HEK293 (cell line): ENCODE measurements at regions not wholly inside any gene's neighbourhood (a gene's known extent, or its start where the extent isn't known, plus 50 kb on each side); places are given as distances from the start of the nearest gene placed in this dataset.

Experiments
- CTCF ChIA-PET: fragments of 350-600 bp; formaldehyde crosslinking; extraction: SDS; loops from one replicate; lab custom pipeline; 2021; ENCODE audit warnings: antibody characterized with exemption; lab: Yijun Ruan, JAX
- POLR2A ChIA-PET: fragments of 300-600 bp; formaldehyde crosslinking; extraction: SDS; loops from one replicate; lab custom pipeline; 2020; ENCODE audit warnings: antibody characterized with exemption, inconsistent platforms; lab: Yijun Ruan, JAX
- H3K27ac ChIP-seq: fragments of 200-500 bp; sonication (Bioruptor generic); 2 replicates; pipeline ENCODE4 v1.5.1; 2014; ENCODE audit warnings: low read depth, low read length, control low read depth, inconsistent platforms; ENCODE audit errors: extremely low read depth
- H3K36me3 ChIP-seq, 2 experiments: fragments of 200-500 bp in 1 of 2; sonication (Bioruptor generic) in 1 of 2; 1 replicate in 1 of 2; 2 replicates in 1 of 2; pipeline ENCODE4 v1.5.1; 2014 to 2017; ENCODE audit warnings: inconsistent platforms in 2 of 2, low read length in 2 of 2; ENCODE audit not compliant: control insufficient read depth in 2 of 2, insufficient read depth in 1 of 2
- H3K4me1 ChIP-seq: fragments of 200-500 bp; sonication (Bioruptor generic); 2 replicates; pipeline ENCODE4 v1.5.1; 2014; ENCODE audit warnings: mild to moderate bottlenecking, low read length, inconsistent platforms; ENCODE audit not compliant: control insufficient read depth, insufficient read depth
- H3K4me3 ChIP-seq: 2 replicates; pipeline ENCODE4 v1.5.1; 2011; ENCODE audit warnings: low read depth, mild to moderate bottlenecking, control low read depth, low read length, moderate library complexity
- H3K9me3 ChIP-seq: fragments of 200-500 bp; sonication (Bioruptor generic); 2 replicates; pipeline ENCODE4 v1.5.1; 2014; ENCODE audit warnings: low read depth, low read length, inconsistent platforms; ENCODE audit not compliant: control insufficient read depth, insufficient read depth
- PRDM1 ChIP-seq: fragments of 450-650 bp; formaldehyde crosslinking; IDR thresholded peaks from 2 replicates; pipeline ENCODE4; 2016; ENCODE audit warnings: missing biosample characterization, missing genetic modification characterization
- SCRT2 ChIP-seq: fragments of 450-650 bp; formaldehyde crosslinking; IDR thresholded peaks from 2 replicates; pipeline ENCODE4 v1.5.1; 2016; ENCODE audit warnings: missing biosample characterization, missing genetic modification characterization
- TRIM28 ChIP-seq: IDR thresholded peaks from 2 replicates; pipeline ENCODE4 v1.6.1; 2011; ENCODE audit warnings: low read length, control low read depth, borderline replicate concordance
- ZBTB1 ChIP-seq: fragments of 450-650 bp; formaldehyde crosslinking; IDR thresholded peaks from 2 replicates; pipeline ENCODE4 v1.5.1; 2016; ENCODE audit warnings: missing biosample characterization, missing genetic modification characterization
- ZBTB8A ChIP-seq: fragments of 450-650 bp; formaldehyde crosslinking; IDR thresholded peaks from 2 replicates; pipeline ENCODE4 v1.5.1; 2016; ENCODE audit warnings: missing biosample characterization, missing genetic modification characterization
- ZFHX2 ChIP-seq: fragments of 450-650 bp; formaldehyde crosslinking; conservative IDR thresholded peaks from 2 replicates; pipeline ENCODE4 v1.5.1; 2016; ENCODE audit warnings: missing biosample characterization, missing genetic modification characterization
- ZIC2 ChIP-seq: fragments of 450-650 bp; formaldehyde crosslinking; IDR thresholded peaks from 2 replicates; pipeline ENCODE4 v1.5.1; 2016; ENCODE audit warnings: missing biosample characterization, missing genetic modification characterization
- ZNF155 ChIP-seq: fragments of 450-650 bp; formaldehyde crosslinking; IDR thresholded peaks from 2 replicates; pipeline ENCODE4 v1.5.1; 2016; ENCODE audit warnings: missing biosample characterization, missing genetic modification characterization
- ZNF174 ChIP-seq: fragments of 450-650 bp; formaldehyde crosslinking; IDR thresholded peaks from 2 replicates; pipeline ENCODE4 v1.5.0; 2017; ENCODE audit warnings: missing biosample characterization, mild to moderate bottlenecking, missing genetic modification characterization
- ZNF223 ChIP-seq: fragments of 450-650 bp; formaldehyde crosslinking; IDR thresholded peaks from 2 replicates; pipeline ENCODE4 v1.5.1; 2016; ENCODE audit warnings: missing biosample characterization, missing genetic modification characterization
- ZNF501 ChIP-seq: fragments of 450-650 bp; formaldehyde crosslinking; IDR thresholded peaks from 2 replicates; pipeline ENCODE4 v1.5.1; 2016; ENCODE audit warnings: missing biosample characterization, missing genetic modification characterization
- ZNF510 ChIP-seq: fragments of 450-650 bp; formaldehyde crosslinking; IDR thresholded peaks from 2 replicates; pipeline ENCODE4 v1.5.1; 2018; ENCODE audit warnings: mild to moderate bottlenecking, missing genetic modification characterization, missing biosample characterization; ENCODE audit not compliant: insufficient replicate concordance
- ZNF521 ChIP-seq: fragments of 450-650 bp; formaldehyde crosslinking; IDR thresholded peaks from 2 replicates; pipeline ENCODE4 v1.5.1; 2017; ENCODE audit warnings: missing biosample characterization, mild to moderate bottlenecking, missing genetic modification characterization
- ZSCAN30 ChIP-seq: fragments of 450-650 bp; IDR thresholded peaks from 2 replicates; pipeline ENCODE4 v1.5.1; 2018; ENCODE audit warnings: missing biosample characterization, mild to moderate bottlenecking, missing genetic modification characterization, moderate library complexity
- TF ChIP-seq, protein P1 (sequence below): fragments of 450-650 bp; formaldehyde crosslinking; IDR thresholded peaks from 2 replicates; pipeline ENCODE4 v1.5.1; 2016; ENCODE audit warnings: missing biosample characterization, missing genetic modification characterization
- TF ChIP-seq, protein P2 (sequence below): fragments of 450-650 bp; formaldehyde crosslinking; IDR thresholded peaks from 2 replicates; pipeline ENCODE4 v1.5.1; 2016; ENCODE audit warnings: missing biosample characterization, missing genetic modification characterization
- TF ChIP-seq, protein P3 (sequence below): fragments of 450-650 bp; formaldehyde crosslinking; IDR thresholded peaks from 2 replicates; pipeline ENCODE4 v1.5.1; 2016; ENCODE audit warnings: missing biosample characterization, missing genetic modification characterization
- TF ChIP-seq, protein P4 (sequence below): fragments of 450-650 bp; IDR thresholded peaks from 2 replicates; pipeline ENCODE4 v1.5.1; 2018; ENCODE audit warnings: missing biosample characterization, missing genetic modification characterization

DNA sequence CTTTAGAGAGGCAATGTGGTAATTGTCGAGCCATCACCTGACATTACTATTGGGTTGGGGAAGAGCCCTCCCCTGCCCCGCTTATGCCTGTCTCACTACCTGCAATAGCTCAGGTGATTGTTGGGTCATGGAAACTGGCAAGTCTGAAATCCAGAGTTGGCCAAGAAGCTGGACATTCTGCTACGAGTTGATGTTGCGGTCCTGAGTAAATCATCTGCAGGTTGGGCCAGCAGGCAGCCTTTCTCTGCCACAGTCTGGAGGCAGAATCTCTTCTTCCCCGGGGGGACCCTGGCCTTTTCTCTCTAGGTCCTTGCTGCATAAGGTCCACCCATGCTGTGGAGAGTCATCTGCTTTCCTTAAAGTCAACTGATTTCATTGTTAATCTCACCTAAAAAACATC is 142.4 kb downstream of the THBS2 start:
- H3K27ac ChIP-seq, result no peak overlapping the region
- H3K9me3 ChIP-seq, result no peaks in the 10 kb centered on the region
- H3K36me3 ChIP-seq, result no peaks in the 10 kb centered on the region
- ChIA-PET POLR2A (no interaction called here), CTCF (no interaction called here)
- no peak overlapping the region for H3K4me3 ChIP-seq
- H3K4me1 ChIP-seq, result no peaks in the 10 kb centered on the region
- no peak for TF ChIP-seq ZNF521 (tag by site-specific recombination)
- no peak for TF ChIP-seq ZBTB8A (tag by site-specific recombination)
- TF ChIP-seq ZBTB1 (tag by site-specific recombination), result no peak
- no peak for TF ChIP-seq ZFHX2 (tag by site-specific recombination)
- TF ChIP-seq ZNF155 (tag by site-specific recombination), result no peak
- TF ChIP-seq ZIC2 (tag by site-specific recombination), result no peak
- TF ChIP-seq, protein P1, sequence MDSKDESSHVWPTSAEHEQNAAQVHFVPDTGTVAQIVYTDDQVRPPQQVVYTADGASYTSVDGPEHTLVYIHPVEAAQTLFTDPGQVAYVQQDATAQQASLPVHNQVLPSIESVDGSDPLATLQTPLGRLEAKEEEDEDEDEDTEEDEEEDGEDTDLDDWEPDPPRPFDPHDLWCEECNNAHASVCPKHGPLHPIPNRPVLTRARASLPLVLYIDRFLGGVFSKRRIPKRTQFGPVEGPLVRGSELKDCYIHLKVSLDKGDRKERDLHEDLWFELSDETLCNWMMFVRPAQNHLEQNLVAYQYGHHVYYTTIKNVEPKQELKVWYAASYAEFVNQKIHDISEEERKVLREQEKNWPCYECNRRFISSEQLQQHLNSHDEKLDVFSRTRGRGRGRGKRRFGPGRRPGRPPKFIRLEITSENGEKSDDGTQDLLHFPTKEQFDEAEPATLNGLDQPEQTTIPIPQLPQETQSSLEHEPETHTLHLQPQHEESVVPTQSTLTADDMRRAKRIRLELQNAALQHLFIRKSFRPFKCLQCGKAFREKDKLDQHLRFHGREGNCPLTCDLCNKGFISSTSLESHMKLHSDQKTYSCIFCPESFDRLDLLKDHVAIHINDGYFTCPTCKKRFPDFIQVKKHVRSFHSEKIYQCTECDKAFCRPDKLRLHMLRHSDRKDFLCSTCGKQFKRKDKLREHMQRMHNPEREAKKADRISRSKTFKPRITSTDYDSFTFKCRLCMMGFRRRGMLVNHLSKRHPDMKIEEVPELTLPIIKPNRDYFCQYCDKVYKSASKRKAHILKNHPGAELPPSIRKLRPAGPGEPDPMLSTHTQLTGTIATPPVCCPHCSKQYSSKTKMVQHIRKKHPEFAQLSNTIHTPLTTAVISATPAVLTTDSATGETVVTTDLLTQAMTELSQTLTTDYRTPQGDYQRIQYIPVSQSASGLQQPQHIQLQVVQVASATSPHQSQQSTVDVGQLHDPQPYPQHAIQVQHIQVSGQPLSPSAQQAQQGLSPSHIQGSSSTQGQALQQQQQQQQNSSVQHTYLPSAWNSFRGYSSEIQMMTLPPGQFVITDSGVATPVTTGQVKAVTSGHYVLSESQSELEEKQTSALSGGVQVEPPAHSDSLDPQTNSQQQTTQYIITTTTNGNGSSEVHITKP (tag by site-specific recombination), result no peak
- TF ChIP-seq ZNF223 (tag by site-specific recombination), result no peak
- TF ChIP-seq ZNF501 (tag by site-specific recombination), result no peak
- no peak for TF ChIP-seq TRIM28
- TF ChIP-seq, protein P2, sequence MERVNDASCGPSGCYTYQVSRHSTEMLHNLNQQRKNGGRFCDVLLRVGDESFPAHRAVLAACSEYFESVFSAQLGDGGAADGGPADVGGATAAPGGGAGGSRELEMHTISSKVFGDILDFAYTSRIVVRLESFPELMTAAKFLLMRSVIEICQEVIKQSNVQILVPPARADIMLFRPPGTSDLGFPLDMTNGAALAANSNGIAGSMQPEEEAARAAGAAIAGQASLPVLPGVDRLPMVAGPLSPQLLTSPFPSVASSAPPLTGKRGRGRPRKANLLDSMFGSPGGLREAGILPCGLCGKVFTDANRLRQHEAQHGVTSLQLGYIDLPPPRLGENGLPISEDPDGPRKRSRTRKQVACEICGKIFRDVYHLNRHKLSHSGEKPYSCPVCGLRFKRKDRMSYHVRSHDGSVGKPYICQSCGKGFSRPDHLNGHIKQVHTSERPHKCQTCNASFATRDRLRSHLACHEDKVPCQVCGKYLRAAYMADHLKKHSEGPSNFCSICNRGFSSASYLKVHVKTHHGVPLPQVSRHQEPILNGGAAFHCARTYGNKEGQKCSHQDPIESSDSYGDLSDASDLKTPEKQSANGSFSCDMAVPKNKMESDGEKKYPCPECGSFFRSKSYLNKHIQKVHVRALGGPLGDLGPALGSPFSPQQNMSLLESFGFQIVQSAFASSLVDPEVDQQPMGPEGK (tag by site-specific recombination), result no peak
- TF ChIP-seq ZNF510 (tag by site-specific recombination), result no peak
- TF ChIP-seq PRDM1, result no peak
- no peak for TF ChIP-seq SCRT2 (tag by site-specific recombination)
- TF ChIP-seq, protein P3, sequence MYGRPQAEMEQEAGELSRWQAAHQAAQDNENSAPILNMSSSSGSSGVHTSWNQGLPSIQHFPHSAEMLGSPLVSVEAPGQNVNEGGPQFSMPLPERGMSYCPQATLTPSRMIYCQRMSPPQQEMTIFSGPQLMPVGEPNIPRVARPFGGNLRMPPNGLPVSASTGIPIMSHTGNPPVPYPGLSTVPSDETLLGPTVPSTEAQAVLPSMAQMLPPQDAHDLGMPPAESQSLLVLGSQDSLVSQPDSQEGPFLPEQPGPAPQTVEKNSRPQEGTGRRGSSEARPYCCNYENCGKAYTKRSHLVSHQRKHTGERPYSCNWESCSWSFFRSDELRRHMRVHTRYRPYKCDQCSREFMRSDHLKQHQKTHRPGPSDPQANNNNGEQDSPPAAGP, result no peak
- TF ChIP-seq ZSCAN30 (tag by site-specific recombination), result no peak
- no peak for TF ChIP-seq ZNF174
- TF ChIP-seq, protein P4, sequence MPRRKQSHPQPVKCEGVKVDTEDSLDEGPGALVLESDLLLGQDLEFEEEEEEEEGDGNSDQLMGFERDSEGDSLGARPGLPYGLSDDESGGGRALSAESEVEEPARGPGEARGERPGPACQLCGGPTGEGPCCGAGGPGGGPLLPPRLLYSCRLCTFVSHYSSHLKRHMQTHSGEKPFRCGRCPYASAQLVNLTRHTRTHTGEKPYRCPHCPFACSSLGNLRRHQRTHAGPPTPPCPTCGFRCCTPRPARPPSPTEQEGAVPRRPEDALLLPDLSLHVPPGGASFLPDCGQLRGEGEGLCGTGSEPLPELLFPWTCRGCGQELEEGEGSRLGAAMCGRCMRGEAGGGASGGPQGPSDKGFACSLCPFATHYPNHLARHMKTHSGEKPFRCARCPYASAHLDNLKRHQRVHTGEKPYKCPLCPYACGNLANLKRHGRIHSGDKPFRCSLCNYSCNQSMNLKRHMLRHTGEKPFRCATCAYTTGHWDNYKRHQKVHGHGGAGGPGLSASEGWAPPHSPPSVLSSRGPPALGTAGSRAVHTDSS (tag by site-specific recombination), result no peak
